ENCODE measurements at regions not wholly inside any gene's neighbourhood (a gene's known extent, or its start where the extent isn't known, plus 50 kb on each side); places are given as distances from the start of the nearest gene placed in this dataset.

GRCh38 chr4:14182148-14182547 lies 554.6 kb upstream of the BOD1L1 start:
- TF ChIP-seq CTCF (conservative IDR thresholded peaks at IDR 0.05; ENCODE audit: low read depth, low read length), result no peak
- TF ChIP-seq EZH2 (IDR thresholded peaks at IDR 0.05; ENCODE audit: low read length, unreplicated experiment), result no peak
